H1 (cell line): ENCODE measurements at regions not wholly inside any gene's neighbourhood (a gene's known extent, or its start where the extent isn't known, plus 50 kb on each side); places are given as distances from the start of the nearest gene placed in this dataset.

Source experiments
- CTCF ChIA-PET: fragments of 300-600 bp; sonication (Branson Sonifier 250); formaldehyde crosslinking; loops from one replicate; lab custom pipeline; 2021; ENCODE audit not compliant: partially characterized antibody; lab: Charles Lee
- POLR2A ChIA-PET: fragments of 300-600 bp; sonication (Branson Sonifier 250); formaldehyde crosslinking; loops from one replicate; lab custom pipeline; 2021; ENCODE audit warnings: inconsistent platforms; ENCODE audit not compliant: partially characterized antibody; lab: Charles Lee
- DNase-seq, 2 experiments: peaks; one replicate each; pipeline versions ENCODE4 v3.0.0 to v3.0.0-alpha.2; 2010 to 2022; ENCODE audit warnings: low spot score in 2 of 2, low read depth in 1 of 2, mixed read lengths in 1 of 2
- FAIRE-seq: peaks from 2 replicates; lab custom pipeline; 2011; peaks lifted over from hg19 to GRCh38; lab: Jason Lieb, UNC
- H2AFZ ChIP-seq: 2 replicates; pipeline ENCODE4 v1.8.1; 2012; ENCODE audit warnings: low read length, inconsistent platforms
- H2AK5ac ChIP-seq: 2 replicates; pipeline ENCODE4 v1.6.1; 2013; ENCODE audit warnings: low read depth, low read length
- H2BK120ac ChIP-seq: replicated peaks from 2 replicates; pipeline ENCODE3; 2013; ENCODE audit warnings: low read depth, low read length, inconsistent platforms
- H2BK12ac ChIP-seq: 2 replicates; pipeline ENCODE4 v1.6.1; 2013; ENCODE audit warnings: low read depth, low read length
- H2BK15ac ChIP-seq: 2 replicates; pipeline ENCODE4 v1.6.1; 2013; ENCODE audit warnings: low read length
- H2BK20ac ChIP-seq: 2 replicates; pipeline ENCODE4 v1.6.1; 2013; ENCODE audit warnings: low read length
- H2BK5ac ChIP-seq: 2 replicates; pipeline ENCODE4 v1.6.1; 2013; ENCODE audit warnings: low read depth, low read length
- H3K14ac ChIP-seq: 2 replicates; pipeline ENCODE4 v1.6.1; 2013; ENCODE audit warnings: inconsistent platforms; ENCODE audit not compliant: insufficient read length
- H3K18ac ChIP-seq: 2 replicates; pipeline ENCODE4 v1.6.1; 2013; ENCODE audit warnings: low read length; ENCODE audit errors: extremely low read depth
- H3K23ac ChIP-seq: 2 replicates; pipeline ENCODE4 v1.6.1; 2013; ENCODE audit warnings: inconsistent platforms; ENCODE audit not compliant: insufficient read length
- H3K23me2 ChIP-seq: 2 replicates; pipeline ENCODE4 v1.6.1; 2013; ENCODE audit warnings: low read depth, low read length
- H3K27ac ChIP-seq: 2 replicates; pipeline ENCODE4 v1.6.1; 2011; ENCODE audit warnings: low read depth, low read length, inconsistent platforms
- H3K27me3 ChIP-seq, 4 experiments: replicated peaks in 1 of 4; 1 replicate in 1 of 4; 2 replicates in 3 of 4; pipeline versions ENCODE4 v1.6.1 to v1.8.1; 2011 to 2013; ENCODE audit warnings: low read length in 3 of 4, mild to moderate bottlenecking in 3 of 4, inconsistent platforms in 2 of 4, mixed read lengths in 2 of 4, moderate library complexity in 1 of 4; ENCODE audit not compliant: control insufficient read depth in 3 of 4, insufficient read depth in 3 of 4; ENCODE audit errors: extremely low read depth in 1 of 4
- H3K36me3 ChIP-seq, 4 experiments: 2 replicates each; pipeline versions ENCODE4 v1.6.1 to v1.8.1; 2011 to 2013; ENCODE audit warnings: mild to moderate bottlenecking in 4 of 4, low read length in 3 of 4, moderate library complexity in 2 of 4, control low read depth in 1 of 4, inconsistent platforms in 1 of 4; ENCODE audit not compliant: insufficient read depth in 4 of 4, control insufficient read depth in 2 of 4
- H3K4ac ChIP-seq: replicated peaks from 2 replicates; pipeline ENCODE3; 2013; ENCODE audit warnings: low read length, low read depth, mixed read lengths, inconsistent platforms; ENCODE audit not compliant: insufficient read length
- H3K4me1 ChIP-seq, 4 experiments: replicated peaks in 1 of 4; 1 replicate in 1 of 4; 2 replicates in 3 of 4; pipeline versions ENCODE4 v1.6.1 to v1.8.1; 2011 to 2013; ENCODE audit warnings: low read length in 3 of 4, inconsistent platforms in 2 of 4, mixed read lengths in 1 of 4; ENCODE audit not compliant: insufficient read depth in 4 of 4, control insufficient read depth in 3 of 4
- H3K4me2 ChIP-seq, 2 experiments: 2 replicates each; pipeline versions ENCODE4 v1.6.1 to v1.8.1; 2011 to 2013; ENCODE audit warnings: low read depth in 2 of 2, low read length in 2 of 2, control low read depth in 1 of 2, inconsistent platforms in 1 of 2, mild to moderate bottlenecking in 1 of 2; ENCODE audit not compliant: insufficient read depth in 1 of 2
- H3K4me3 ChIP-seq, 4 experiments: fragments of 200-600, 300-600 bp in 1 of 4; sonication (generic), shearing (Covaris generic), sonication (Bioruptor Twin) in 1 of 4; 2 replicates each; pipeline versions ENCODE4 v1.5.1 to v1.8.1; 2011 to 2016; ENCODE audit warnings: low read length in 4 of 4, low read depth in 3 of 4, control low read depth in 2 of 4, inconsistent platforms in 2 of 4, mild to moderate bottlenecking in 2 of 4, mixed read lengths in 1 of 4, moderate library complexity in 1 of 4; ENCODE audit not compliant: insufficient read depth in 2 of 4; ENCODE audit errors: extremely low read depth in 1 of 4
- H3K56ac ChIP-seq: replicated peaks from 2 replicates; pipeline ENCODE3; 2013; ENCODE audit warnings: low read depth, mild to moderate bottlenecking, mixed read lengths, low read length, inconsistent platforms; ENCODE audit not compliant: insufficient read length
- H3K79me1 ChIP-seq: 2 replicates; pipeline ENCODE4 v1.6.1; 2013; ENCODE audit warnings: low read depth, low read length, control low read depth
- H3K79me2 ChIP-seq, 2 experiments: 2 replicates each; pipeline versions ENCODE4 v1.6.1 to v1.8.1; 2012 to 2013; ENCODE audit warnings: low read length in 2 of 2, mild to moderate bottlenecking in 2 of 2, inconsistent platforms in 1 of 2; ENCODE audit not compliant: insufficient read depth in 2 of 2, control insufficient read depth in 1 of 2
- H3K9ac ChIP-seq, 4 experiments: replicated peaks in 1 of 4; 1 replicate in 1 of 4; 2 replicates in 3 of 4; pipeline versions ENCODE4 v1.6.1 to v1.8.1; 2011 to 2013; ENCODE audit warnings: low read depth in 3 of 4, low read length in 3 of 4, control low read depth in 2 of 4, mild to moderate bottlenecking in 2 of 4, moderate library complexity in 2 of 4, inconsistent platforms in 1 of 4; ENCODE audit errors: extremely low read depth in 1 of 4
- H3K9me3 ChIP-seq, 2 experiments: 2 replicates each; pipeline versions ENCODE4 v1.6.1 to v1.8.1; 2012 to 2013; ENCODE audit warnings: mild to moderate bottlenecking in 2 of 2, moderate library complexity in 2 of 2, control low read depth in 1 of 2, inconsistent platforms in 1 of 2, low read depth in 1 of 2, low read length in 1 of 2, mixed read lengths in 1 of 2; ENCODE audit not compliant: insufficient read depth in 2 of 2
- H4K20me1 ChIP-seq, 2 experiments: replicated peaks in 1 of 2; 2 replicates each; pipeline versions ENCODE3 to v1.8.1; 2011 to 2013; ENCODE audit warnings: inconsistent platforms in 2 of 2, low read length in 2 of 2, mild to moderate bottlenecking in 1 of 2; ENCODE audit not compliant: insufficient read depth in 2 of 2, control insufficient read depth in 1 of 2
- H4K5ac ChIP-seq: 2 replicates; pipeline ENCODE4 v1.6.1; 2013; ENCODE audit warnings: low read length, low read depth, mixed read lengths, inconsistent platforms; ENCODE audit not compliant: insufficient read length
- H4K8ac ChIP-seq: 2 replicates; pipeline ENCODE4 v1.8.0; 2013; ENCODE audit warnings: mild to moderate bottlenecking, moderate library complexity, low read length, inconsistent platforms; ENCODE audit not compliant: insufficient read depth; ENCODE audit errors: extremely low read depth
- H4K91ac ChIP-seq: replicated peaks from 2 replicates; pipeline ENCODE3; 2013; ENCODE audit warnings: low read length, mixed read lengths, inconsistent platforms; ENCODE audit not compliant: insufficient read length
- BRCA1 ChIP-seq: IDR thresholded peaks from 2 replicates; pipeline ENCODE4 v1.6.1; 2012; ENCODE audit warnings: low read depth, low read length, improper control_type of control experiment
- CHD1 ChIP-seq: IDR thresholded peaks from 2 replicates; pipeline ENCODE4 v1.6.1; 2012; ENCODE audit warnings: low read depth, low read length, improper control_type of control experiment
- CHD2 ChIP-seq: IDR thresholded peaks from 2 replicates; pipeline ENCODE4 v1.6.1; 2012; ENCODE audit warnings: low read length, improper control_type of control experiment
- CTBP2 ChIP-seq: IDR thresholded peaks from 2 replicates; pipeline ENCODE4 v1.7.0; 2011; ENCODE audit warnings: borderline replicate concordance, mild to moderate bottlenecking, moderate library complexity, mixed read lengths, low read length; ENCODE audit not compliant: insufficient read depth, insufficient read length
- EP300 ChIP-seq, 2 experiments: IDR thresholded peaks; 1 replicate in 1 of 2; 2 replicates in 1 of 2; pipeline ENCODE4 v1.6.1; 2011 to 2012; ENCODE audit warnings: low read depth in 2 of 2, low read length in 2 of 2, mild to moderate bottlenecking in 2 of 2, borderline replicate concordance in 1 of 2, inconsistent platforms in 1 of 2, moderate library complexity in 1 of 2
- EZH2 ChIP-seq: fragments of 200-600 bp; sonication (generic); IDR thresholded peaks from 2 replicates; pipeline ENCODE4 v1.7.1; 2012; ENCODE audit warnings: low read depth, mild to moderate bottlenecking, moderate library complexity, low read length, inconsistent platforms; ENCODE audit not compliant: severe bottlenecking
- GTF2F1 ChIP-seq: IDR thresholded peaks from 2 replicates; pipeline ENCODE4 v1.6.1; 2012; ENCODE audit warnings: low read depth, low read length, improper control_type of control experiment, borderline replicate concordance
- MAFK ChIP-seq: IDR thresholded peaks from 2 replicates; pipeline ENCODE4 v1.6.1; 2012; ENCODE audit warnings: low read depth, mild to moderate bottlenecking, improper control_type of control experiment, low read length
- SP1 ChIP-seq: IDR thresholded peaks from 2 replicates; pipeline ENCODE4 v1.6.1; 2011; ENCODE audit warnings: low read depth, low read length
- TAF1 ChIP-seq: IDR thresholded peaks from 2 replicates; pipeline ENCODE4 v1.6.1; 2011; ENCODE audit warnings: mild to moderate bottlenecking, low read depth, low read length
- WGBS, 2 experiments: shearing (Covaris generic) in 1 of 2; methylation state at CpG; one replicate each; pipeline versions ENCODE4 v1.1.6 to v1.1.7; 2013 to 2015; ENCODE audit warnings: low lambda C conversion rate in 2 of 2, mixed read lengths in 2 of 2, inconsistent platforms in 1 of 2, low coverage in 1 of 2, missing lambda C conversion rate in 1 of 2; ENCODE audit not compliant: insufficient replicate concordance in 2 of 2, insufficient coverage in 1 of 2, insufficient read length in 1 of 2; ENCODE audit errors: extremely low coverage in 1 of 2, missing lambda C conversion rate in 1 of 2; 5-methylcytosine and 5-hydroxymethylcytosine counted together

DNA sequence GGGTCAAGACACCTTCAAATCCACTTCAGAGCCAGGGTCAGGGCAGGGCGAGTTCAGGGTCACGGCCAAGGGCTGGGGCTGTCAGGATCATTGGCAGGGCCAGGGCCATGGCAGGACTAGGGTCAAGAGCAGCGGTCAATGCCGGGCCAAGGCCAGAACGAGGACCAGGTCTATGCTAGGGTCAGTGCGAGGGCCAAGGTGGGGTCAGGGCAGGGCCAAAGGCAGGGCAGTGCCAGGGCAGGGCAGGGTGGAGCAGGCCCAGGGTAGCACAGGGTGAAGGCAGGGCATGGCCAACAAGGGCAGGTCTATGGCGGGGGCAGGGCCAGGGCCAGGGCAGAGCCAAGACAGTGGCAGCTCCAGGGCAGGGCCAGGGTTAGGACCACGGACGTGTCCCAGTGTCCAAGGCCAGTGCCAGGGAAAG is 154.0 kb downstream of the LIPI start:
- H2BK120ac ChIP-seq, result no peak overlapping the region
- no peak for FAIRE-seq
- H2BK15ac ChIP-seq, result no peak overlapping the region
- H4K8ac ChIP-seq, result peak overlapping the region; percentile 85; the same call in 1 of the 2 replicates
- no peak overlapping the region for H3K18ac ChIP-seq
- no peak overlapping the region for H3K27ac ChIP-seq
- POLR2A ChIA-PET, result no interaction called here
- H4K5ac ChIP-seq, result no peak overlapping the region
- no peak overlapping the region for H2AFZ ChIP-seq
- H3K9me3 ChIP-seq, result no peaks in the 10 kb centered on the region
- no peaks in the 10 kb centered on the region for H3K23me2 ChIP-seq
- H3K4me3 ChIP-seq, result no peak overlapping the region
- TF ChIP-seq EP300 (IDR thresholded peaks at IDR 0.05; ENCODE audit: borderline replicate concordance in 1 of 2, low read depth in 2 of 2, low read length in 2 of 2) (no peak), MAFK (no peak), GTF2F1 (no peak), CHD1 (no peak), EZH2 (no peak), TAF1 (no peak), BRCA1 (no peak), SP1 (no peak), CHD2 (no peak), CTBP2 (no peak)
- TF ChIP-seq, all 59 proteins: peak for 0
- CTCF ChIA-PET, result no interaction called here
- Histone ChIP-seq H3K4ac (no peak overlapping the region), H2BK20ac (no peak overlapping the region), H3K27me3 (no peaks in the 10 kb centered on the region), H3K14ac (peak overlapping the region; percentile 48), H3K36me3 (no peaks in the 10 kb centered on the region), H3K79me1 (peaks cover 11% of the 10 kb centered on the region), H2BK12ac (no peak overlapping the region), H3K4me1 (no peaks in the 10 kb centered on the region; a peak in 1 of 7 replicates), H3K4me2 (no peak overlapping the region), H3K9ac (no peak overlapping the region), H2AK5ac (no peak overlapping the region), H3K23ac (peak overlapping the region; percentile 32), H4K20me1 (peaks cover 5 to 13% of the 10 kb centered on the region in 2 experiments), H4K91ac (no peak overlapping the region), H3K56ac (no peak overlapping the region), H2BK5ac (peak overlapping the region; percentile 71), H3K79me2 (peaks cover 0 to 52% of the 10 kb centered on the region in 2 experiments; a peak in 3 of 4 replicates)
- 92% methylated on average over 9 of the region's 9 CpGs; no CpG with 5 or more reads in 1 of the 2 experiments for WGBS, 2 experiments
- DNase-seq, result no peak
